Activated CD8-positive, alpha-beta memory T cell treated with anti-CD3 and anti-CD28 coated beads for 24 hours (primary cell): ENCODE measurements at regions not wholly inside any gene's neighbourhood (a gene's known extent, or its start where the extent isn't known, plus 50 kb on each side); places are given as distances from the start of the nearest gene placed in this dataset.
"Not testable (repeated sequence)": the region's sequence is repeated elsewhere in the genome, so short reads cannot be mapped to it uniquely, and the experiment has no call there.

Source experiments
- DNase-seq: peaks from one replicate; pipeline ENCODE4 v3.0.0-alpha.2; 2020

- no peak for DNase-seq
Measured at GRCh38 chr16:35754391-35755369, 2295.3 kb downstream of the TP53TG3F start.

DNA sequence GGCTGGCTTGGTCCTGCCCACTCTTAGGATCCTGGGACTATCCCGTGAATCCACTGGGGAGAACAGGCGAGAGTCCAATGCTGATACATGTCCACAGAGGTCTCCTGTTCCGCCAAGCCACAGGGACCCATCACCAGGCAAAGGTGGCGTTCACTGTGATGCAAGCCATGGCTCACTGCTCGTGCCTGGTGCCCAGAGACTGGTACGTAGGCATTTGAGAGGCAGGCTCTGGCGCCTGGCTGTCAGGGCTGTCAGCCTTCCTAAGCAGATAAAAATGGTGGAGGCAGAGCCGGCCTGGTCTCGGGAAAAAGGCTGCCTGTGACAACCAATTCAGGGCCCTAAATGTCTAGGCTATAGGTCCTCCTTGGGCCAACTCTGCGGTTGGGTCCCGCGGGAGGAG is 2329.0 kb downstream of the TP53TG3F start:
- no peak for DNase-seq

GRCh38 chr16:35792516-35793285 is 2333.3 kb downstream of the TP53TG3F start:
- DNase-seq = no peak

- DNase-seq = no peak
Measured at GRCh38 chr16:35793601-35794000, 2334.2 kb downstream of the TP53TG3F start.

GRCh38 chr16:35794896-35795295 is 2335.5 kb downstream of the TP53TG3F start:
- DNase-seq = no peak

GRCh38 chr16:35795361-35796029 is 2336.1 kb downstream of the TP53TG3F start:
- no peak for DNase-seq

DNA sequence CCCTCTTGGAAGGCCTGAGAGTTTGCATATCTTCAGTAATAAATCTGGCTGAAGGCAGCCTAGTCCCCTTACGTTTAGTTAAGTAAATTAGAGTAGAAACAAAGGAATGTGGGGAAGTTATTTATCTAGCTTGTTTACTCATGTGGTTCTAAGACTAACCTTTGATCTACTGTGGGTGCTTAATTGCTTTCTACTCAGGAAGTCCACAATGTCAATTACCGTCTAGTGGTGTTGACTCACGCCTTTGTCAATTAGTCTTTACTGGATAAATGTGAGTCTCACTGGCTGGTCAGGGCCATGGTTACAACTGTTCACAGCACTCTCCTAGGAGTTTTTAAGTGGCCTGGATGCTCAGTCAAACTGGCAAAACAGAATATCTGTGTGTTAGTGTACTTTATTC is 2338.4 kb downstream of the TP53TG3F start:
- DNase-seq = no peak

DNA sequence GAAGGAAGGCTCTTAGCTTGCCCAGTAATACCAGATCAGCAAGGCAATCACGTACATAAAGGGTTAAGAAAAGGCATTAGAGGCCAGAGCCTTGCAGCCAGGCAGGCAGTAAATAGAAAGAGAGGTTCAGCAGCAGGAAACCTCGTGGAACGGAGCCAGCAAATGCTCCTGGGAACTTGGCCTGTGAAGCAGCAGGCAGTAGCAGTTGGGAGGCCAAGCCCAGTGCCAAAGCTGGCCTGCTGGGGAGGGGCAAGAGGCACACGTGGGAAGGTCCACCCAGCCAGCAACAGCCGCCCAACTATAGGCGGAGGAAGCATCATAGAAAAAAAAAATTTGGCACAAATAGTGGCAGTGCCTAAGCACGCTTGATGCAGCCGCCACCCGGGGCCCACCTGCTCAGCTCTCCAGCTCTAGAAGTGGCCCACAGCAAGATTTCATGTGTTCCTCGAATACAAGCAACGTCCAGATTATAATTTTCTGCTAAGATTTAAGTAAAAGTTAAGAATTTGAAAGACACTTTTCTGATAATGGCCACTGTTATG is 2339.5 kb downstream of the TP53TG3F start:
- DNase-seq = no peak

- DNase-seq = not testable (repeated sequence)
Measured at GRCh38 chr16:35804465-35804864, 2345.1 kb downstream of the TP53TG3F start.

DNA sequence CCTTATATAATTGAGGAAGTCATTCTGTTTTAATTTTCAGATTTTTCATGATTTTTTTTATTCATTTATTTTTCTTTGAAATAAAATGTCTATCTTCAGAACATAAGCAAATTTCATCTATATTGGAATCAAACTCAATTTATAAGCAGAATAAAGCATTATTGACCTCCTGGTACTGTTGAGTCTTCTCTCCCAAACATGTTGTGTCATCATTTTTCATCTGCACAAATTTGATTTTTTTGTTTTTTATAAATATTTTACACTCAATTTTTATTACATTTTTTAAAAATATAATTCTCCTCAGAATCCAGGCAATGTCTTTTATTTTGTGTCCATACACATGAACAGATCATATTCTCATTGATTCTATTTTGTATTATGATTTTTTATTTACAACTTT is 2363.9 kb downstream of the TP53TG3F start:
- DNase-seq = no peak

GRCh38 chr16:35841632-35842031 is 2382.2 kb downstream of the TP53TG3F start:
- DNase-seq = no peak

- no peak for DNase-seq
Measured at GRCh38 chr16:35862242-35862641, 2402.8 kb downstream of the TP53TG3F start.

DNA sequence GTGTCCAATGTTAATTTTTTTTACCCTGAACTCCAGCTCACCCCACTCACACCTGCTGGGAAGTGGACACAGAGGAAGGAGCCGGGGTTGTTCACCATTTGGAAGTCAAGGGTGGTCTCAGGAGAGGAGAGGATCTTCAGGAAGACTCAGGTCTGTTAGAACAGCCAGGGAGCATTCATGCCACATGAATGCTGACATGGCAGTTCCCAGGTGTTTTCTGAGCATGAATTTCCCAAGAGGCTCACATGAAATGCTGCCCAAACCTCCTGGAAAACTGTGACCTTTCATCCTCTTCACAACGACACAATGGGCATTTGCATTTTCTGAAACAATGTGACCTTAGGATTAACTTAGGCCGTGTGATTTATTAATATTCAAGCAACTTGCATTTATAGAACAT is 2409.2 kb downstream of the TP53TG3F start:
- DNase-seq = no peak

GRCh38 chr16:35873472-35873871 is 2414.1 kb downstream of the TP53TG3F start:
- no peak for DNase-seq

- no peak for DNase-seq
Measured at GRCh38 chr16:35881654-35882053, 2422.2 kb downstream of the TP53TG3F start.

- no peak for DNase-seq
Measured at GRCh38 chr16:35906440-35906839, 2447.0 kb downstream of the TP53TG3F start.

GRCh38 chr16:35908152-35908551 is 2448.7 kb downstream of the TP53TG3F start:
- DNase-seq = no peak

GRCh38 chr16:35908942-35909341 is 2449.5 kb downstream of the TP53TG3F start:
- DNase-seq = no peak

DNA sequence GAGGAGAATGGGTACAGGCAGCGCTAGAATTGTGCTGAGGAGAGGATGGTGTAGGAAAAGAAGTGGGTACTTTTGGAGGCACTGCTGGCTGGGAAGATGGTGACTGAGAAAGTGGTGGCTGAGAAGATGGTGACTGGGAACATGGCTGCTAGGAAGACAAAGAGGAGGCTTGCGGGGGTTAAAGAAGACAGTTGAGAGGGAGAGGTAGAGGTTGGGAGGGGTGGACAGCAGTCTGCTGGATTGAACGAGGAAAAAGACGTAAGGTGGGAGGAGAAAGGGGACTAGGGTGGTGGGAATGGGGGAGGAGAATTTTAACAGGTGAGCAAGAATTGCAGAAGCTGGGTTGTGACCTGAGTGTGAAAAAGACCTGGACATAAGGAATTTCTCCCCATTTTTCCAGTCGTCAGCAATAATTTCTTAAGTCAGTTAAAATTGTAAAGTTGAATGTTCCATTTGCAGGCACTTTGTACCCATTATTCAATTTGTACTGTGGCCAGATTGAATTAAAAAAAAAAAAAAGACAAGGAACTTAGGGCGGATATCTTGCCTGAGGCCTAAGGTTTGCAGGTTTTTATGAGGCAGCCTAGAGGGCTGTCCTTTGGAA is 2450.0 kb downstream of the TP53TG3F start:
- no peak for DNase-seq

DNA sequence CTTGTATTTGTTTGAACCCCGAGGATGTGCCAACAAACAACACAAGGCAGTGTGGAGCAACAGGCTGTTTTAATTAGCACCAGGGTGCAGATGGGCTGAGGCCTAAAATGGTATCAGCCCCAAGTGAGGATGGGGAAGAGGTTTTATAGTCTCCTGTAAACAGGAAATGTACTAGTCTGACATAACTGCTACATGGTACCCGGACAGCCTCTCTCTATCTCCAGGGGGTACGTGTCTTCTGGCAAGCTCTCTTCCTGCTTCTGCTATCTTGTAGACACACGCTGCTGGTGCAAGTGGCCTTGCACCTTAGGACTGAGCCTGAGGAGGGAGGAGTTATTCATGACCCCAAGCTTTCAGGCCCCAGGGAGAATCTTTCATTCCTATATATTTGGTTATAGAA is 2451.0 kb downstream of the TP53TG3F start:
- DNase-seq = no peak

GRCh38 chr16:35911899-35912298 is 2452.5 kb downstream of the TP53TG3F start:
- DNase-seq = no peak

GRCh38 chr16:35931722-35932121 is 2472.3 kb downstream of the TP53TG3F start:
- DNase-seq = no peak
